WTC11 (cell line): ENCODE measurements at regions not wholly inside any gene's neighbourhood (a gene's known extent, or its start where the extent isn't known, plus 50 kb on each side); places are given as distances from the start of the nearest gene placed in this dataset.

Experiments used
- ATAC-seq: fragments of 200-7000 bp; cut with Tn5 transposase; 2 replicates; pipeline ENCODE4 v1.10.0; 2021; ENCODE audit warnings: mild to moderate bottlenecking, moderate library complexity
- CTCF ChIA-PET: fragments of 300-600 bp; sonication (Branson Sonifier 250); formaldehyde crosslinking; loops from one replicate; lab custom pipeline; 2021; ENCODE audit warnings: antibody characterized with exemption; lab: Charles Lee
- POLR2A ChIA-PET: fragments of 350-600 bp; sonication (Branson Sonifier 250); formaldehyde crosslinking; loops from one replicate; lab custom pipeline; 2021; ENCODE audit warnings: antibody characterized with exemption; lab: Charles Lee
- DNase-seq: peaks from one replicate; pipeline ENCODE4 v3.0.0; 2021; ENCODE audit warnings: low spot score
- H3K27ac Mint-ChIP-seq: 2 replicates; pipeline ENCODE4 v1.8.0; 2021; ENCODE audit warnings: mixed read lengths
- H3K27me3 Mint-ChIP-seq: 2 replicates; pipeline ENCODE4 v1.8.0; 2021; ENCODE audit warnings: low read depth, mild to moderate bottlenecking, moderate library complexity, mixed read lengths
- H3K36me3 Mint-ChIP-seq: 2 replicates; pipeline ENCODE4 v1.8.0; 2021; ENCODE audit warnings: mixed read lengths
- H3K4me1 Mint-ChIP-seq: 2 replicates; pipeline ENCODE4 v1.8.0; 2022; ENCODE audit warnings: mixed read lengths
- H3K4me3 Mint-ChIP-seq: 2 replicates; pipeline ENCODE4 v1.8.0; 2021; ENCODE audit warnings: mild to moderate bottlenecking, moderate library complexity, mixed read lengths
- H3K9me3 Mint-ChIP-seq: 2 replicates; pipeline ENCODE4 v1.8.0; 2021; ENCODE audit warnings: mixed read lengths
- ATF1 ChIP-seq: sonication (generic); formaldehyde crosslinking; IDR thresholded peaks from 2 replicates; pipeline ENCODE4 v1.8.1; 2023; ENCODE audit warnings: mild to moderate bottlenecking, moderate library complexity, missing genetic modification reagents
- ATF6 ChIP-seq: sonication (generic); formaldehyde crosslinking; IDR thresholded peaks from 2 replicates; pipeline ENCODE4 v1.8.1; 2023; ENCODE audit warnings: mild to moderate bottlenecking, missing genetic modification reagents
- CREM ChIP-seq: sonication (generic); formaldehyde crosslinking; IDR thresholded peaks from 2 replicates; pipeline ENCODE4 v1.8.1; 2022; ENCODE audit warnings: mild to moderate bottlenecking, missing genetic modification reagents, moderate library complexity
- CTCF ChIP-seq: fragments of 200-600 bp; IDR thresholded peaks from 2 replicates; pipeline ENCODE4 v1.8.0; 2022; ENCODE audit warnings: antibody characterized with exemption
- E2F4 ChIP-seq: sonication (generic); formaldehyde crosslinking; IDR thresholded peaks from 2 replicates; pipeline ENCODE4 v1.8.1; 2022; ENCODE audit warnings: low read depth, mild to moderate bottlenecking, moderate library complexity, missing genetic modification reagents, borderline replicate concordance
- FOXP1 ChIP-seq: sonication (generic); formaldehyde crosslinking; IDR thresholded peaks from 2 replicates; pipeline ENCODE4 v1.8.0; 2022; ENCODE audit warnings: missing genetic modification reagents, mild to moderate bottlenecking, moderate library complexity, borderline replicate concordance
- FOXP4 ChIP-seq: sonication (generic); formaldehyde crosslinking; IDR thresholded peaks from 2 replicates; pipeline ENCODE4 v1.8.0; 2022; ENCODE audit warnings: mild to moderate bottlenecking, missing genetic modification reagents
- NFATC4 ChIP-seq: fragments of 250-450 bp; sonication (Bioruptor Pico); IDR thresholded peaks from 2 replicates; pipeline ENCODE4 v1.9.0; 2021; ENCODE audit warnings: mild to moderate bottlenecking
- NR3C1 ChIP-seq: sonication (generic); formaldehyde crosslinking; conservative IDR thresholded peaks from 2 replicates; pipeline ENCODE4 v1.8.1; 2023; ENCODE audit warnings: low read depth, mild to moderate bottlenecking, missing genetic modification reagents
- PRRX2 ChIP-seq: fragments of 250-450 bp; sonication (Bioruptor Pico); IDR thresholded peaks from 2 replicates; pipeline ENCODE4 v1.8.0; 2021; ENCODE audit warnings: mild to moderate bottlenecking
- SMAD4 ChIP-seq: sonication (generic); formaldehyde crosslinking; IDR thresholded peaks from 2 replicates; pipeline ENCODE4 v1.8.0; 2022; ENCODE audit warnings: mild to moderate bottlenecking, missing genetic modification reagents
- ZBTB21 ChIP-seq: sonication (generic); formaldehyde crosslinking; IDR thresholded peaks from 2 replicates; pipeline ENCODE4 v1.8.1; 2023; ENCODE audit warnings: mild to moderate bottlenecking, missing genetic modification reagents, borderline replicate concordance
- ZNF219 ChIP-seq: sonication (generic); formaldehyde crosslinking; IDR thresholded peaks from 2 replicates; pipeline ENCODE4 v1.8.0; 2023; ENCODE audit warnings: missing genetic modification reagents, mild to moderate bottlenecking, borderline replicate concordance
- ZNF232 ChIP-seq: sonication (generic); formaldehyde crosslinking; IDR thresholded peaks from 2 replicates; pipeline ENCODE4 v1.8.0; 2022; ENCODE audit warnings: mild to moderate bottlenecking, missing genetic modification reagents
- ZNF423 ChIP-seq: fragments of 250-450 bp; sonication (Bioruptor Pico); IDR thresholded peaks from 2 replicates; pipeline ENCODE4 v2.1.2; 2022; ENCODE audit warnings: mild to moderate bottlenecking, moderate library complexity
- ZNF425 ChIP-seq: fragments of 250-450 bp; sonication (Bioruptor Pico); conservative IDR thresholded peaks from 2 replicates; pipeline ENCODE4 v1.9.0; 2021; ENCODE audit warnings: mild to moderate bottlenecking
- TF ChIP-seq, protein P1 (sequence below): sonication (generic); formaldehyde crosslinking; IDR thresholded peaks from 2 replicates; pipeline ENCODE4 v1.8.1; 2023; ENCODE audit warnings: mild to moderate bottlenecking, missing genetic modification reagents, moderate library complexity

DNA sequence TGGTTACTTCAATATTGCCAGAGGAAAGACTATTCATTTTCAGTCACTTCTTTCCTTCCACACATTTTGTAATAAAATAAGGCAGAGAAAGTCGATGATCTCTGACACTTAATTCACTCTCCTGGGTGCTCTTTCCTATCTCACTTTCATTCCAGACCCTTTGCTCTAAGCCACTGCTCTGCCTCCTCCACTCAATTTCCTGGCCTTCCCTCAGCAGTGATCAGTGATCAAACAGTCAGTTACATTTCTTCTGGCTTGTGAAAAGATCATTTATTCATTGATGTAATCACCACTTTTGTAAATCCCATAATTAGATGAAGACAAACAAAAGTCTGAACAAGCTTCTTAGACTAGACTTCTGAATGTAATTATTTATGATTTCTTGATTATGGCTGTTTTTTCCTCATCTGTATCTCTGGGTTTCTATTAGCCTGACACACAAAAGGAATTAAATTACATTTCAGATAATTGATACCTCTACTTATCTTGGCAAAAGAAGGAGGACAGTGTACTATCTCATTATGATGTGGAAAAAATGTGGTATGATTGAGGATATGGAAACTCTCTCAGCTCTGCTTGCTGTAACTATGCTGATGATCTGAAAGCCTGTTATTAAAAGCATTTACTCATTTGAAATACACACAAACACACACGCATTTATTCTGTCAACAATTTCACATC is 1102.3 kb downstream of the GRM8 start:
- peaks cover 14% of the 10 kb centered on the region for H3K4me1 Mint-ChIP-seq
- no peak for DNase-seq
- H3K9me3 Mint-ChIP-seq = no peaks in the 10 kb centered on the region
- H3K27ac Mint-ChIP-seq = peak overlapping the region; percentile 20; the same call in 1 of the 2 replicates
- CTCF ChIA-PET = no interaction called here
- no peak overlapping the region for H3K4me3 Mint-ChIP-seq
- no peak for TF ChIP-seq NFATC4 (CRISPR knock-in tag)
- TF ChIP-seq CREM (CRISPR knock-in tag) = no peak
- no peak for TF ChIP-seq ATF1 (CRISPR knock-in tag)
- no peak for TF ChIP-seq FOXP1 (CRISPR knock-in tag)
- TF ChIP-seq ZNF219 (CRISPR knock-in tag) = no peak
- no peak for ATAC-seq
- H3K27me3 Mint-ChIP-seq = no peaks in the 10 kb centered on the region
- POLR2A ChIA-PET = no interaction called here
- H3K36me3 Mint-ChIP-seq = no peaks in the 10 kb centered on the region

- Mint-ChIP-seq H3K9me3 (no peaks in the 10 kb centered on the region), H3K36me3 (no peaks in the 10 kb centered on the region), H3K4me1 (peaks cover 7% of the 10 kb centered on the region; the same call in 1 of the 2 replicates), H3K4me3 (no peak overlapping the region), H3K27me3 (no peaks in the 10 kb centered on the region), H3K27ac (no peak overlapping the region)
- CTCF ChIA-PET = no interaction called here
- no peak for ATAC-seq
- DNase-seq = no peak
- POLR2A ChIA-PET = no interaction called here
- TF ChIP-seq PRRX2 (CRISPR knock-in tag) (no peak), E2F4 (no peak), ATF6 (no peak)
These were observed 1111.8 kb downstream of the GRM8 start for GRCh38 chr7:126140858-126141466.

DNA sequence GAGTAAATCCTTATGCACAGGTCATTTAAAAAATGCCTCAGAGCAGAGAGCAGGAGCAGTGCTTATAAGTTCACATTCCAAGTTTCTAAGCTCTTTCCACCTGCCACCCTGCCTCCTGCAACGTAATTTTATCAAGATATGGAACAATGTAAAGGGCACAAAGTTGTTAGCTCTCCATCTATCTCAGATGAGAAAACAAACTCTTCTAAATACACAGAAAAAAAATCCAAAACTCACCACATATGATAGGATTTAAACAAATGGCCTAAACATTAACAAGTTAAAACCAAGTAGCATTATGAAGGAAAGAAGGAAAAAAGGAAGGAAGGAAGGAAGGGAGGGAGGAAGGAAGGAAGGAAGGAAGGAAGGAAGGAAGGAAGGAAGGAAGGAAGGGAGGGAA is 1132.8 kb downstream of the GRM8 start:
- Mint-ChIP-seq H3K4me3 (no peak overlapping the region), H3K9me3 (peaks cover 27% of the 10 kb centered on the region), H3K4me1 (no peaks in the 10 kb centered on the region), H3K27me3 (no peaks in the 10 kb centered on the region; the same call in 1 of the 2 replicates), H3K36me3 (peaks cover 28% of the 10 kb centered on the region), H3K27ac (no peak overlapping the region)
- TF ChIP-seq ZNF423 (CRISPR knock-in tag) (no peak), E2F4 (no peak)
- CTCF ChIA-PET = no interaction called here
- POLR2A ChIA-PET = no interaction called here
- ATAC-seq = no peak
- DNase-seq = no peak

DNA sequence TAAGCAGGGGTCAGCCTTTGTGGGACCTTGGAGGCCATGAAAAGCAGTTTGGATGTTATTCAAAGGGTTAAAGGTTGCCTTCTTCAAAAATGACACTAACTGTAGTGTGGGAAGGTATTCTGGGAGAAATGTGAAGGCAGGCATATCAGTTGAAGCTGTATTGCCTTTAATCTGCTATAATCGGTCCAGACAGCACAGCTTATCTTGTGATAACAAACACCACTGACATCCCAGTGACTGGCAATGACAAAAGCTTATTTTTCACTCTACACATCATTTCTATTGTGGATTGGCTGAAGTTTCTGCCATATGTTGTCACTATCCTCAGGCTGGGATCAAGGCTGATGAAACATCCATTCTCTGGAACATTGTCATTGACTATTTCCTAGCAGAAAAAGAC is 1149.2 kb downstream of the GRM8 start:
- Mint-ChIP-seq H3K27me3 (no peaks in the 10 kb centered on the region; the same call in 1 of the 2 replicates), H3K4me3 (no peak overlapping the region), H3K27ac (no peak overlapping the region), H3K36me3 (peaks cover 14% of the 10 kb centered on the region), H3K4me1 (no peaks in the 10 kb centered on the region), H3K9me3 (peaks cover 20% of the 10 kb centered on the region)
- ATAC-seq (no peak), DNase-seq (no peak)
- ChIA-PET CTCF (no interaction called here), POLR2A (no interaction called here)
- TF ChIP-seq FOXP4 (CRISPR knock-in tag) (no peak), SMAD4 (no peak), ZBTB21 (no peak), ZNF232 (no peak), NR3C1 (no peak), CTCF (no peak), ZNF425 (no peak)
- TF ChIP-seq, protein P1, sequence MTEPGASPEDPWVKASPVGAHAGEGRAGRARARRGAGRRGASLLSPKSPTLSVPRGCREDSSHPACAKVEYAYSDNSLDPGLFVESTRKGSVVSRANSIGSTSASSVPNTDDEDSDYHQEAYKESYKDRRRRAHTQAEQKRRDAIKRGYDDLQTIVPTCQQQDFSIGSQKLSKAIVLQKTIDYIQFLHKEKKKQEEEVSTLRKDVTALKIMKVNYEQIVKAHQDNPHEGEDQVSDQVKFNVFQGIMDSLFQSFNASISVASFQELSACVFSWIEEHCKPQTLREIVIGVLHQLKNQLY (CRISPR knock-in tag) = no peak
